ENCODE measurements at regions not wholly inside any gene's neighbourhood (a gene's known extent, or its start where the extent isn't known, plus 50 kb on each side); places are given as distances from the start of the nearest gene placed in this dataset.

DNA sequence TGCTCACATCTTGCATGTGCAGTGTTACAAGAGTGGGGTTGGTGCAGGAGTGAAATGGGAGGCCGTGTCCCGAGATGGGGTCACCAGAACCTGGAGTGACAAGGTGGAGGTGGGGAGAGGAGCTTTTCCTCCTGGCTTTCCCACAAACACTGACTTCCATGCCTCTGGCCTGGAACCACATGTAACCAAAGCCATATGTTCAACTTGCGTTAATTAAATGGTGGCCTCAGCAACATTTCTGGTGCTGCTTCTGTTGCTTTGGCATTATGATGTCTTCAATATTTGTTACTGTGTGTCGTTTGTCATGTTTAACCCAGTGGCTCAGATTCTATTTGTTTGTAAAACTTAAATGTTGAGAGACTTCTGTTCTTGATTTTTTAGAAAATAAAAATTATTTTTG is 110.2 kb downstream of the VCPKMT start (continued):
- TF ChIP-seq, protein P1, sequence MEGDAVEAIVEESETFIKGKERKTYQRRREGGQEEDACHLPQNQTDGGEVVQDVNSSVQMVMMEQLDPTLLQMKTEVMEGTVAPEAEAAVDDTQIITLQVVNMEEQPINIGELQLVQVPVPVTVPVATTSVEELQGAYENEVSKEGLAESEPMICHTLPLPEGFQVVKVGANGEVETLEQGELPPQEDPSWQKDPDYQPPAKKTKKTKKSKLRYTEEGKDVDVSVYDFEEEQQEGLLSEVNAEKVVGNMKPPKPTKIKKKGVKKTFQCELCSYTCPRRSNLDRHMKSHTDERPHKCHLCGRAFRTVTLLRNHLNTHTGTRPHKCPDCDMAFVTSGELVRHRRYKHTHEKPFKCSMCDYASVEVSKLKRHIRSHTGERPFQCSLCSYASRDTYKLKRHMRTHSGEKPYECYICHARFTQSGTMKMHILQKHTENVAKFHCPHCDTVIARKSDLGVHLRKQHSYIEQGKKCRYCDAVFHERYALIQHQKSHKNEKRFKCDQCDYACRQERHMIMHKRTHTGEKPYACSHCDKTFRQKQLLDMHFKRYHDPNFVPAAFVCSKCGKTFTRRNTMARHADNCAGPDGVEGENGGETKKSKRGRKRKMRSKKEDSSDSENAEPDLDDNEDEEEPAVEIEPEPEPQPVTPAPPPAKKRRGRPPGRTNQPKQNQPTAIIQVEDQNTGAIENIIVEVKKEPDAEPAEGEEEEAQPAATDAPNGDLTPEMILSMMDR (IDR thresholded peaks at IDR 0.05; ENCODE audit: control extremely low read depth in 1 of 3, insufficient read depth in 1 of 3, low read depth in 1 of 3, low read length in 3 of 3): no peak

Measured in H1 (cell line).